ENCODE measurements at regions not wholly inside any gene's neighbourhood (a gene's known extent, or its start where the extent isn't known, plus 50 kb on each side); places are given as distances from the start of the nearest gene placed in this dataset.

GRCh38 chr13:47036294-47037008 is 139.6 kb upstream of the HTR2A start:
- DNase-seq = no peak

GRCh38 chr13:47033216-47033615 is 136.4 kb upstream of the HTR2A start:
- DNase-seq = peak; percentile 56

DNA sequence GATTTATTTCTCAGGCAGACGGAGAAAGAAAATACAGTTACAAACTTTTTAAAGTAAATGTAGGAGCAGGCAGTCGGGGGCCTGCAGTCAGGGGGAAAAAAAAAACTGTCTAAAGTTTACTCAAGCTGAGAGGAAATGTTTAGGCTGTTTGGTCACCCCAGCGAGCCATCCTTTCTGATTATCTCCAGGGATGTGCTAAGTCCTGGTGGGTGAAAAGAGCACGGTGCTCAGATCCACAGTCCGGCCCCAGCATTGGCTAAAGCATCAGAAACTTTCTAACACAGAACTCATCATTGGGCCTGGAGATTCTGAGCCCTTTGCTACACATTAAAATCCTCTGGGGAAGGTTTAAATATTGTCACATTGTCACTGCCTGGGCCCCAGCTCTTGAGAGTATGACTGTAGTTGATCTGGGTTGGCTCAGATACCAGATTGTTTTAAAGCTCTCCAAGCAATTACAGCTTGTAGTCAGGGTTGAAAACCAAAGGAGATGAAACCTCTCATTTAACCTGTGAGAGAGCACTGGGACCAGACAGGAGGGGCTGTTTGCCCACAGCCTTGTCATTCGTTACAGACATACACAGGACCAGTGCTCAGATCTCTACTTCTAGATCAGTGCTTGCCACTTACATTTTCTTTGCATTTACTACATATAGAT is 131.1 kb upstream of the HTR2A start:
- peak; percentile 15 for DNase-seq

- no peak for DNase-seq
Observed at GRCh38 chr13:47025791-47026447, 129.1 kb upstream of the HTR2A start.

DNA sequence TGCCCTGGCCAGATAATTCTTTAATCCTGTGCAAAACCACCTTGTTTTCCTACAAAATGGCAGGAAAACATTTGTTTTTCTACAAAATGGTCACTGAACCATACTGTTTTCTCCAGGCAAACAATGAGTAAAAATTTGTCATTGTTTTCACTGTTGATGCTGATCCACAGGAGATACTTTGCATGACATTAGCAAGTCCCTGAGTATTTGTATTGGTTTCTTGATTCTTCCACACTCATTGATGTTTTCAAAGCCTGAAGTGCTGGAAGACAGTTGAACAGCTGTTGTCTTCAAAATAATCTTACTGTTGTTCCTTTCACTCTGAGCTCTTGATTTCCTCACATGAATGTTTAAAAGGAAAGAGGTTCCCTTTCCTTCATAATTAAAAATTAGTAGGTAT is 123.1 kb upstream of the HTR2A start:
- no peak for DNase-seq

DNA sequence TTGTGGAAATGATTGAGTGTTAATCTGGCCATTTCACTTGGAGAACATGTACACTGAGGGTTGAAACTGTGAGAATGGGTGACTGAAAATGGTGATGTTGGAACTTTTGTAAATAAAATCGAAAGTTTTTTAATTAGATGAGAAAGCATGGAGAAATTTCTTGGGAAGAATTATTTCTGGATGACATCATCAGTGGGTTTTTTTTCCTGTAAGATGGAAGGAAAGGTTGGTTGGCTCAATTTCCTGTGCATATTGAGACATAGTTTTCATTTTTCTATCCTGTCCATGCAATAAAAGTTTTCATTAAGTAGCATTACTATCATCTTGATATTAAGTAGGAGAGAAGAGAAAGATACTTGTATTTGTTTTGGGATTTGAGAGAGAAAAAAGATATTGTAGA is 120.6 kb upstream of the HTR2A start:
- DNase-seq = peak; percentile 45

DNA sequence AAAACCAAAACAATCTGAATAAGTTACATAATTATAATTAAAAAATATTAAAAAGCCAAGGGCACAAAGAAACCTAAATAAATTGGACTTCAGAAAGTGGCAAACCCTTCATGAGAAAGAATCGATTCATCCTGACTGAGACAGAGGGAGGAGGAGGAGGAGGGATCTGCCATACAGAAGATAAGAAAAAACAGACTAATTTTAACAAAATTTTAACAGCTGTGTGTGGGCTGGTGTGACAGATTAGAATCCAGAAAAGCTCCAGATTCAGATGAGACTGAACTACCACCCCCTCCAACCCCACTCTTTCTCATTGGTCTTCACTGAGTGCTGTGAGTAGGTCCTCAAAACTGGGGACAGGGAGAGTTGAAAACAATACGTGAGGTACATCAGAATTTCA is 111.5 kb upstream of the HTR2A start:
- DNase-seq = no peak

- DNase-seq = peak; percentile 60
Observed at GRCh38 chr13:47005756-47006414, 109.0 kb upstream of the HTR2A start.

GRCh38 chr13:47004540-47004939 is 107.7 kb upstream of the HTR2A start:
- no peak for DNase-seq

GRCh38 chr13:47004027-47004426 is 107.2 kb upstream of the HTR2A start:
- DNase-seq = peak; percentile 18

DNA sequence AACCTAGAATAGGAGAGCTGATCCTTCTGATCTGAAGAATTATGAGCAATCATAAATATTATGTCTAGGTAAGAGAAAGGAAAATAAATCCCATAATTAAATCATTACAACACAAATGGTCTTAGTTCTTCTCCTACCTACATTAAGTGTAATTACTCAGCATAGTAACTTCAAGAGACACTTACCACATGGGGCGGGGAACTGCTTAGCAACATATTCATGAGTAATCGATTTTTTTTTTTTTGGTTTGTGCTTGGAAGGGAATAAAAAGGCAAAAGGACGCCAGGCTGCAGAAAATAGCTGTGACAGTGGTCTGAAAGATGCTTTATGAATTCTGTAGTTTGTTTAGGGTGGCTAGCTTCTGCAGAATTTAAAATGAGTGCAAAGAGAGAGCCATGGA is 103.3 kb upstream of the HTR2A start:
- no peak for DNase-seq

DNA sequence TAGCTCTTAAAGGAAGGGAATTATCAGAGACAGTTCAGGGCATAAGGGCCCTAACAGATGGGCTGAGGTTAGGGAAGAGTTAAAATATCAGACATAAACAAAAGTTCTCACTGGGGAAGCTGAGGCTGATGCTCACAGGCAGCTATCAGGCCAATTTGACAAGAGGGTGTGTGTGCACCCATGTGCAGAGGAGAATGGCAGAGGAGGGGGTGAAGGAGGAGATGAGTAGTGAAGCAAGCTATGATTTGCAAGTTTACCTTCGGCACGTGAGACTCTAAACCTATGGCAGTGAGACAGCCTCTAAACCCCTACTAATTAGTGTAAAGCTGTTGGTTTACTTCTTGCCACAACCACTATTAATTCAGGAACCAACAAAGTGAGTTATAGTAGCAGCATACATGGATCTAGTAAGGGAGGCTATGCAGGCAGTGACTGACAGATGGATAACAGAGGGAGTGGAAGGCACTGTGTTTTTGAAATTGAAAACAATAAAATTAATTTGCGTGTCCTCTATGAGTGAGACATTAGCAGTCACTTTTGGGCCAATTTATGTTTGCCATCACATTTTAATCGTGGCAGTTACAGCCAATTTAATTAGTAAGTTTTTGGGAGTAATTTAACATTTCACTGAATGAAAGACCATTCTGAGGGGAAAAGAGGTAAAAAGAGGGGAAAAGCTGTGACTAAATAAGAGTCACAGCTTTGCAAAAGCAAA is 99.6 kb upstream of the HTR2A start:
- DNase-seq = no peak

DNA sequence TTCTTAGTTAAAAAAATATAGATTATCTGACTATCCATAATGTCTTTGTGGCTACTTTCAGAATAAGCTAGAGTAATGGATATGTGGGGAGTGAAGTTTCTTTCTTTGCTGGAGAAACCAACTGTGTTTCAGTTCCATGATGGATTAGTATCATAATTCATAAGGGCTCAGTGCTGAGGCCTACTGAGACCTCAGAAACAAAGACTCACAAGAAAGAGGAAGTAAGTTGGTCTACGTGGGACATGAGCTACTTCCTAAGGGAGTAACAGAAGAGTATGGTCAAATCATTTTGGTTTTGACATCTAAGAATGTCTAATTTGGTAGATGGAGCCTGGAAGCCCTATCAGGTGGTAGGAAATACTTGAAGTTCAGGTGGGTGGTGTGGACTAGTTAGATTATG is 99.0 kb upstream of the HTR2A start:
- DNase-seq = no peak

DNA sequence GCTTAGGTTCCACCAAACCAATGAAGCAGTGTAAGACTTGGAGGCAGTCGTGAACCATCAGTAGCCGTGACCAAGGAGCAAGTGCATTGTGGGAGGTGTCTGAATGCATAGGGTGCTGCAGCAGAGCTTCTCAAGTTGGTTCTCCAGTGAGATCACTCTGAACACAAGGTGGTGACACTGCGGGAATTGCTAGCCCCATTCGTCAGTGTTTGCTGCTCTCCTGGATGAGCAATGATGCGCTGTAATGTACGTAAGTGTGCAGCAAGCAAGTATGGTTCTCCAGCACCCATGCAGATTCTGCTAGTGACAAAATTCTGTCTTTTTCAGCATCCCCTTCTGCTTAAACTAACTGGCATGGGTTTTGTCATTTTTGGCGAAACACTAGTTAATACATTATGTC is 97.6 kb upstream of the HTR2A start:
- DNase-seq = no peak

DNA sequence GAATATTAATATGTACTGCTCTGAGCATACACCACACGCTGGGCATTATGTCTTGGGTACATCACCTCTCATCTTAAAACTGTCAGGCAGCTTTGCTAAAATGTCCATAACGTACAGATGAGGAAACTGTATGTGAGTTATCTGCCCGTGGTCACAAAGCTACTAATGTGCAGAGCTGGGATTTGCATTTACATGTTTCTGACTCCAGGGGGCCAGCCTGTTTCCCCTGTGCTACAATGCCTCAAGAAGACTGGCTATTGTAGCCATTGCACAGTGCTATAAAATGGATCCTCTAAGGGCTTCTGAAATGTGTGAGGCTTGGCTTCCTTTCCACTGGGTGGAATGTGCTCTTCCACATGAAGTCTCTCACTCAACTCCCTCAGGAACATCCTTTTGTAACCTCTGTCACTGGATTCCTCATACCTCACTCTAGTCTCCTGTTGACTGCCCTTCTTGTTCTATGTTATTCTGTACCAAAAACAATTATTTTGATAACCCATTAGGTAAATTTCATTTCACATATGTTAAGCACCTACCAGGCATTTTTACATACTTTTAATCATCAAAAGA is 95.6 kb upstream of the HTR2A start:
- DNase-seq = peak; percentile 28

DNA sequence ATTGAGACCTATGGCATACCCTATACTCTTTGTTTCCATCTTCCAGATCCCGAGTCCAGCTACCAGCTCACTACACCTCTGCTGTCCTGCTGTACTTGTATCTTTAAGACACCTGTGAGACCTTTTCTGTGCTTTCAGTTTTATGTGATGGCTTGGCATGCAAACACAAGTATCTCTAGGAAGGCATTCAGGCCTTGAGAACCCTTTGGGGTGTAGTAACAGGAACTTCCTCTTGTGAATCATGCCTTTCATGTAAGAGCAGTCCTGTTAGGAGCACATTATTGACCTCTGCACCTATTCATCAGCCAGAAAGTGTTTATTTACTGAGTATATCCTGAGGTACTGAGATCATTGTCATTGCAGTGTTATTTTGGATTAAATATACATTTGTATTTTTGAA is 87.0 kb upstream of the HTR2A start:
- DNase-seq = no peak

GRCh38 chr13:46982856-46983582 is 86.2 kb upstream of the HTR2A start:
- DNase-seq = no peak

DNA sequence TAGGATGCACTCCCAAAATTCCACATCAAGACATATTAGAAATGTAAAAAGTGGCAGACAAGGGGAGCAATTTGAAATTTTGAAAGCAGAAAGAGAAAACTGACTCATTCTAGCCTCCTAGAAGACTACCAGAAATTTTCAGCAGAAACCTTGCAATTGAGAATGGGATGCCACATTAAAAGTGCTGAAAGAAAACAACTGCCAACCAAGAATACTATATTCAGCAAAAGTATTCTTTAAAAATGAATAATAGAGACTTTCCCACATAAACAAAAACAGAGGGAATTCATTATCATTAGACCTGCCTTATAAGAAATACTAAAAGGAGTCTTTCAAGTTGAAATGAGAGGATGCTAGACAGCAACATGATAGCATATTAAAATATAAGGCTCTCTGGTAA is 78.3 kb upstream of the HTR2A start:
- no peak for DNase-seq

DNA sequence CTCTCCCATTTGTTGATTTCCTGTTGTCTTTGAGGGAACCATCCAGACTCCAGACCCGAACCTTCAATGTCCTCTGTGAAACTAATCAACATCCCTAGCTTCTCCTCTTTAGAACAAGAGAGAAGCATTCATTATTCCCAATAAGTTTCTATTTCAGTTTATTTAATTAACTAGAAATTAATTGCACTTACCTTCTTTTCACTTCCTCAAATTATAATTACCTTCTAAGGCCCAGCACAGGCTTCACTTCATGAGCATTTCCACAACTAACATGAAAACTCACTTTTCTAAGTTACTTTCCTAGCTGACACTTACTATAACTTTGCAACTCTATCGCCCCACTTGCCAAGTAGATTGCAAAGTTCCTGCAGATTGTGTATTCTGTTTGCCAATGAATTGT is 71.6 kb upstream of the HTR2A start:
- no peak for DNase-seq

DNA sequence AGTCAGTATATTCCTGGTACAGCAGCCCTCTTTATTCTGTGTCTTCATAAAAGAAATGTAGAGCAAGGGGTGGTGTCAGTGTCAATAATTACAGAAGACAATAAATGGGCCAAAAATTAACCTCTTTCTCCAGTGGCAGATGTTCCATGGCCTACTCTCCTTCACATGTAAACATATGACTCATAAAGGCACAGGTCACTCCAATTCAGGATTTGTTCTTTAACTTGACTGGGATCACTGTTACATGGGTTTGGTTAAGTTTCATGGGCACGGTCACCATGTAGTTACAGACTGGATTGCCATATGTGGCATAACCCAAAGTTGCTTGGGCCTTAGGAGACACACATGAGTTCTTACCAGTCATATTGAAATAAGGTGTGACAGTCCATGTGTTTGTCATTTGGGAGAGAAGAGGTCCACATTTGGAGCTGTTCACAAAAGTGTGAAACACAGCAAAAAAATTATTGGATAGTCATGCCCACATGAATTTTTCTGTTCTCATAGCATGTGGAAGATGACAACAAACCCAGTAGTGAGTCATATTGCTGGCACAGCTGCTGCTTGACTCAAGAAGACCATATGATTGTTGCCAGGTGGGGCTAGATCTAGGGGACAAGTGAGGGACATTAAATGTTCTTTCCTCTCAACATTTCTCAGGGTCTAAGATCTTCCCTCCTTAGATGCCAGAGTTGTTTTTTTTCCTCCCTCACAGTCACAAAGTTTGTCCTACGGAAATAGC is 68.1 kb upstream of the HTR2A start:
- peak; percentile 59 for DNase-seq

GRCh38 chr13:46963904-46964303 is 67.1 kb upstream of the HTR2A start:
- DNase-seq = no peak
